ENCODE measurements at regions not wholly inside any gene's neighbourhood (a gene's known extent, or its start where the extent isn't known, plus 50 kb on each side); places are given as distances from the start of the nearest gene placed in this dataset.

DNA sequence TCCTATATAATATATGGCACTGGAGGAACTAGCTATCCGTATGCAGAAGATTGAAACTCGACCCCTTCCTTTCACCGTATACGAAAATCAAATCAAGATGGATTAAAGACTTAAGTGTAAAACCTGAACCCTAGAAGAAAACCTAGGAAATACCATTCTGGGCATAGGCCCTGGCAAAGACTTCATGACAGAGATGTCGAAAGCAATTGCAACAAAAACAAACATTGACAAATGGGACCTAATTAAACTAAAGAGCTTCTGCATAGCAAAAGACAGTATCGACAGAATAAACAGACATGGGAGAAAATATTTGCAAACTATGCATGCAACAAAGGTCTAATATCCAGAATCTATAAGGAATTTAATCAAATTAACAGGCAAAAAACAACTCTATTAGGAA, 61.4 kb upstream of the HDAC9 start:
- no peak overlapping the region for H3K4me3 ChIP-seq (ENCODE audit: low read depth, low read length)
- DNase-seq (ENCODE audit: low read depth), result no peak
- TF ChIP-seq, protein P1, sequence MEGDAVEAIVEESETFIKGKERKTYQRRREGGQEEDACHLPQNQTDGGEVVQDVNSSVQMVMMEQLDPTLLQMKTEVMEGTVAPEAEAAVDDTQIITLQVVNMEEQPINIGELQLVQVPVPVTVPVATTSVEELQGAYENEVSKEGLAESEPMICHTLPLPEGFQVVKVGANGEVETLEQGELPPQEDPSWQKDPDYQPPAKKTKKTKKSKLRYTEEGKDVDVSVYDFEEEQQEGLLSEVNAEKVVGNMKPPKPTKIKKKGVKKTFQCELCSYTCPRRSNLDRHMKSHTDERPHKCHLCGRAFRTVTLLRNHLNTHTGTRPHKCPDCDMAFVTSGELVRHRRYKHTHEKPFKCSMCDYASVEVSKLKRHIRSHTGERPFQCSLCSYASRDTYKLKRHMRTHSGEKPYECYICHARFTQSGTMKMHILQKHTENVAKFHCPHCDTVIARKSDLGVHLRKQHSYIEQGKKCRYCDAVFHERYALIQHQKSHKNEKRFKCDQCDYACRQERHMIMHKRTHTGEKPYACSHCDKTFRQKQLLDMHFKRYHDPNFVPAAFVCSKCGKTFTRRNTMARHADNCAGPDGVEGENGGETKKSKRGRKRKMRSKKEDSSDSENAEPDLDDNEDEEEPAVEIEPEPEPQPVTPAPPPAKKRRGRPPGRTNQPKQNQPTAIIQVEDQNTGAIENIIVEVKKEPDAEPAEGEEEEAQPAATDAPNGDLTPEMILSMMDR (IDR thresholded peaks at IDR 0.05; ENCODE audit: insufficient read depth, low read depth, low read length, missing control alignments), result no peak

DNA sequence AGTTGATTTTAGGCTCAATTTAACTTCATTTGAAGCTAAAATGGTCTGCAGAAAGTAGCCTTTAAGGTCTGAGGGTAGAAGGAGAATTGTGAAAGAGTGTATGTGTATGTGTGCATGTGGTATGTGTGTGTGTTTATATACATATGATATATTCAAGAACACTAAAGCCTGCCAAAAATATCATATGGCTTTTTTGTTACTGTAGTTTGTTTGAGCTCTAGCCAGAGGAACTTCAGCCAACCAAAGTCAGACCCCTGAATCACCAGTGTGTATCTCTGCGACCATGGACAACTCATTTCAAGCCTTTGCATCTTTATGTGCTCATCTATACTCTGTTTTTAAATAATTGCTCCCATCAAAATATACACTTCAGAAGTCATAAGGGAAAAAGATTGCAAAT, 58.4 kb upstream of the HDAC9 start:
- TF ChIP-seq, protein P1 (IDR thresholded peaks at IDR 0.05; ENCODE audit: insufficient read depth, low read depth, low read length, missing control alignments), result no peak
- no peak overlapping the region for H3K4me3 ChIP-seq (ENCODE audit: low read depth, low read length)
- no peak for DNase-seq (ENCODE audit: low read depth)

GRCh38 chr7:18440934-18441333, 54.6 kb upstream of the HDAC9 start:
- TF ChIP-seq, protein P1 (IDR thresholded peaks at IDR 0.05; ENCODE audit: insufficient read depth, low read depth, low read length, missing control alignments), result no peak

DNA sequence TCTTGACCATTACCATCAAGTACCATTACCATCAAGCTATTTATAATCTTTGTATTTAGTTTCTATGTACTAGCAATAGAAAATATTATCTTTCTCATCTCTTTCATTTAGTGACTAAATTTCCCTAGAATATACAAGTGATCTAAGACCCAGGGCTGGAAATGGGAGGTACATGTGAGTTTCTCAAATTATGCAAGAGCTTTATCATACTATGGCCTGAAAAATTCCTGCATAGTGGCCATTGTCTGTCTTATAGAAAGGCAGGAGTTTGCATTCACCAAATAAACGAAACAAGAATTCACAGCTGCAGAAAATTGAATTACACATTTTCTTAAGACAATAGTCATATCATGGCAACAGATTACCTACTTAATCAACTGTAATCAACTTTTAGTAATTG, 50.7 kb upstream of the HDAC9 start:
- no peak overlapping the region for H3K4me3 ChIP-seq (ENCODE audit: low read depth, low read length)
- no peak for DNase-seq (ENCODE audit: low read depth)
- TF ChIP-seq, protein P1 (IDR thresholded peaks at IDR 0.05; ENCODE audit: insufficient read depth, low read depth, low read length, missing control alignments), result no peak

More at GRCh38 chr7:18440934-18441333, 54.6 kb upstream of the HDAC9 start:
- DNase-seq (ENCODE audit: low read depth), result no peak
- H3K4me3 ChIP-seq (ENCODE audit: low read depth, low read length), result no peak overlapping the region

GRCh38 chr7:18445483-18445882, 50.1 kb upstream of the HDAC9 start:
- TF ChIP-seq, protein P1 (IDR thresholded peaks at IDR 0.05; ENCODE audit: insufficient read depth, low read depth, low read length, missing control alignments), result no peak
- no peak for DNase-seq (ENCODE audit: low read depth)
- no peak overlapping the region for H3K4me3 ChIP-seq (ENCODE audit: low read depth, low read length)
